Activated naive CD8-positive, alpha-beta T cell treated with anti-CD3 and anti-CD28 coated beads for 36 hours (primary cell): ENCODE measurements at regions not wholly inside any gene's neighbourhood (a gene's known extent, or its start where the extent isn't known, plus 50 kb on each side); places are given as distances from the start of the nearest gene placed in this dataset.

Experiments
- DNase-seq: peaks from one replicate; pipeline ENCODE4 v3.0.0; 2021
- H3K27ac Mint-ChIP-seq: one replicate; pipeline ENCODE4 v1.8.0; 2022; ENCODE audit warnings: mild to moderate bottlenecking, moderate library complexity, mixed read lengths
- H3K27me3 Mint-ChIP-seq: one replicate; pipeline ENCODE4 v1.8.0; 2022; ENCODE audit warnings: mild to moderate bottlenecking, mixed read lengths
- H3K36me3 Mint-ChIP-seq: one replicate; pipeline ENCODE4 v1.8.0; 2021; ENCODE audit warnings: mild to moderate bottlenecking, mixed read lengths
- H3K4me1 Mint-ChIP-seq: one replicate; pipeline ENCODE4 v1.8.0; 2021; ENCODE audit warnings: mixed read lengths
- H3K4me3 Mint-ChIP-seq: one replicate; pipeline ENCODE4 v1.8.0; 2022; ENCODE audit warnings: mild to moderate bottlenecking, moderate library complexity, mixed read lengths
- H3K9me3 Mint-ChIP-seq: one replicate; pipeline ENCODE4 v1.8.0; 2022; ENCODE audit warnings: mixed read lengths

DNA sequence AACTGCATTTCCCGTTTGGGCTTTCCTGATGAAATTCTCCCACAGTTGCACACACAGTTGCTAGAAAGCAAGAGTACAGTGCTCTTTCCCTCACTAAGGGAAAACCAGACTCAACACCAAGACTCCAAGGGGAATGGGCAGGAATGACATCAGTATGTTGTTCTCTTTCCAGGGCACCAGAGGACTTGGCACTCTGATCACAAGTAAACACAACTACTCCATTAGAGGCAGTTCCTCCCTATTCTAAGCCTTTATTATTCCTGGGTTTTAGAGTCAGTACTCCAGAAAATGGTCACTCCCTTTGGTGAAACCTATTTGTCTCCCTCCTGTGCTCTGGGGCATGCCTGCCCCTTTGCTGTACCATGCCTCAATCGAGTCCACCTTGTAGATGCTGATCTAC lies 52.3 kb upstream of the VGLL4 start:
- H3K36me3 Mint-ChIP-seq = peaks cover 1% of the 10 kb centered on the region
- DNase-seq = no peak
- no peak overlapping the region for H3K27ac Mint-ChIP-seq
- no peak overlapping the region for H3K4me3 Mint-ChIP-seq
- no peaks in the 10 kb centered on the region for H3K27me3 Mint-ChIP-seq
- no peaks in the 10 kb centered on the region for H3K9me3 Mint-ChIP-seq
- no peaks in the 10 kb centered on the region for H3K4me1 Mint-ChIP-seq
